A673 (cell line): ENCODE measurements at regions not wholly inside any gene's neighbourhood (a gene's known extent, or its start where the extent isn't known, plus 50 kb on each side); places are given as distances from the start of the nearest gene placed in this dataset.

Experiments used
- CTCF ChIP-seq: fragments of 300-800, 200-600 bp; sonication (generic); conservative IDR thresholded peaks from 2 replicates; pipeline ENCODE4 v1.5.1; 2017; ENCODE audit warnings: low read depth, mild to moderate bottlenecking, antibody characterized with exemption, low read length, moderate library complexity, mixed read lengths
- EZH2 ChIP-seq: fragments of 200-600 bp; sonication (generic); IDR thresholded peaks from 2 replicates; pipeline ENCODE4 v1.6.1; 2017; ENCODE audit warnings: borderline replicate concordance, low read depth, mild to moderate bottlenecking, mixed read lengths, antibody characterized with exemption, low read length; ENCODE audit not compliant: poor library complexity, severe bottlenecking

- TF ChIP-seq CTCF (no peak), EZH2 (no peak)
Observed at GRCh38 chr15:93143186-93143585, 54.2 kb upstream of the RGMA start.
